22Rv1 (cell line): ENCODE measurements at regions not wholly inside any gene's neighbourhood (a gene's known extent, or its start where the extent isn't known, plus 50 kb on each side); places are given as distances from the start of the nearest gene placed in this dataset.

Source experiments
- ZFX ChIP-seq: fragments of 450-650 bp; IDR thresholded peaks from 2 replicates; pipeline ENCODE4 v1.6.1; 2017; ENCODE audit warnings: antibody characterized with exemption, borderline replicate concordance
- TF ChIP-seq, protein P1 (sequence below): fragments of 450-650 bp; IDR thresholded peaks from 2 replicates; pipeline ENCODE4 v1.5.1; 2017; ENCODE audit warnings: mild to moderate bottlenecking

DNA sequence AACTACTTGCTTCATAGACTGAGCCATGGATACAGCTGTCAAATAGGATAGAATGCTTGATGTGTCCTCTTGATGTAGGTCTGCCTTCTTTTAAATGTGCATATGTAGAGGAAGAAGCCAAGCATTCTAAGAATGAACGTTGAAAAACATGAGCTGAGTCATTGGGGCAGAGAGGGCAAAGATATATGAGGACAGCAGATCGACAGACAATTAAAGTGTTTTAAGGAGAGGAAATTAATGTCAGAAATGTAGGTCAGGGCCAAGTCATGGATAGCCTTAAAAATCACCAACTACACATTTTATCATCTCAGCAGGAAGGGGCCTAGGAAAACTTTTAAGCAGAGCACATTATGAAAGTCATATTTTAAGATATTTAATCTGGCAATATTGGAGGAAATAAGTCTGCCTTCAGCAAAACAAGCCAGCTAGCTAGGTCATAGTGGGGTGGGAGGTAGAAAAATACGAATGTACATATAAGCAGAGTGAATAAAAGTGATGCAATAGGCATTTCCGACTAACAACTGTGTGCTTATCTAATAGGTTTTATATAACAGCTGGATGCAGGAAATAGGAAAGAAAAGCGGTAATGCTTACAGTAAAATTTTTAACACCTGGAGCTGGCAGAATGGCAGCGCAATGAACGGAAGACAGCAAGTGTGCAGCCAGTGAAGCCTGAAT, 638.3 kb upstream of the TPK1 start:
- TF ChIP-seq, protein P1, sequence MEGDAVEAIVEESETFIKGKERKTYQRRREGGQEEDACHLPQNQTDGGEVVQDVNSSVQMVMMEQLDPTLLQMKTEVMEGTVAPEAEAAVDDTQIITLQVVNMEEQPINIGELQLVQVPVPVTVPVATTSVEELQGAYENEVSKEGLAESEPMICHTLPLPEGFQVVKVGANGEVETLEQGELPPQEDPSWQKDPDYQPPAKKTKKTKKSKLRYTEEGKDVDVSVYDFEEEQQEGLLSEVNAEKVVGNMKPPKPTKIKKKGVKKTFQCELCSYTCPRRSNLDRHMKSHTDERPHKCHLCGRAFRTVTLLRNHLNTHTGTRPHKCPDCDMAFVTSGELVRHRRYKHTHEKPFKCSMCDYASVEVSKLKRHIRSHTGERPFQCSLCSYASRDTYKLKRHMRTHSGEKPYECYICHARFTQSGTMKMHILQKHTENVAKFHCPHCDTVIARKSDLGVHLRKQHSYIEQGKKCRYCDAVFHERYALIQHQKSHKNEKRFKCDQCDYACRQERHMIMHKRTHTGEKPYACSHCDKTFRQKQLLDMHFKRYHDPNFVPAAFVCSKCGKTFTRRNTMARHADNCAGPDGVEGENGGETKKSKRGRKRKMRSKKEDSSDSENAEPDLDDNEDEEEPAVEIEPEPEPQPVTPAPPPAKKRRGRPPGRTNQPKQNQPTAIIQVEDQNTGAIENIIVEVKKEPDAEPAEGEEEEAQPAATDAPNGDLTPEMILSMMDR: no peak
- no peak for TF ChIP-seq ZFX
